HL-60 (cell line): ENCODE measurements at regions not wholly inside any gene's neighbourhood (a gene's known extent, or its start where the extent isn't known, plus 50 kb on each side); places are given as distances from the start of the nearest gene placed in this dataset.

Experiments
- DNase-seq, 2 experiments: peaks; one replicate each; pipeline ENCODE4 v3.0.0-alpha.2; 2010 to 2020; ENCODE audit warnings: low read depth in 1 of 2, low spot score in 1 of 2
- H3K27ac ChIP-seq: fragments of 250-450 bp; sonication (Bioruptor Pico); replicated peaks from 2 replicates; pipeline ENCODE4 v1.5.1; 2020; ENCODE audit warnings: mild to moderate bottlenecking, moderate library complexity
- H3K27me3 ChIP-seq: fragments of 250-450 bp; sonication (Bioruptor Pico); 2 replicates; pipeline ENCODE4 v1.5.1; 2021; ENCODE audit warnings: mild to moderate bottlenecking, moderate library complexity; ENCODE audit not compliant: insufficient read depth, poor library complexity, severe bottlenecking
- H3K4me3 ChIP-seq: replicated peaks from 2 replicates; pipeline ENCODE4 v1.5.1; 2011; ENCODE audit warnings: mild to moderate bottlenecking, control low read depth, low read length; ENCODE audit not compliant: insufficient read depth
- GABPA ChIP-seq: IDR thresholded peaks from 2 replicates; pipeline ENCODE4 v1.6.1; 2012; ENCODE audit warnings: low read depth
- POLR2AphosphoS5 ChIP-seq: IDR thresholded peaks from 2 replicates; pipeline ENCODE4 v1.6.1; 2012; ENCODE audit warnings: low read depth
- SPI1 ChIP-seq: IDR thresholded peaks from 2 replicates; pipeline ENCODE4 v1.6.1; 2012; ENCODE audit warnings: low read depth, mild to moderate bottlenecking, borderline replicate concordance
- TF ChIP-seq, protein P1 (sequence below): IDR thresholded peaks from 2 replicates; pipeline ENCODE4 v1.6.1; 2012; ENCODE audit warnings: low read depth; ENCODE audit not compliant: insufficient replicate concordance
- TF ChIP-seq, protein P2 (sequence below): IDR thresholded peaks from one replicate; pipeline ENCODE4 v1.5.1; 2011; ENCODE audit warnings: low read length, control low read depth, inconsistent platforms; ENCODE audit not compliant: insufficient read depth

DNA sequence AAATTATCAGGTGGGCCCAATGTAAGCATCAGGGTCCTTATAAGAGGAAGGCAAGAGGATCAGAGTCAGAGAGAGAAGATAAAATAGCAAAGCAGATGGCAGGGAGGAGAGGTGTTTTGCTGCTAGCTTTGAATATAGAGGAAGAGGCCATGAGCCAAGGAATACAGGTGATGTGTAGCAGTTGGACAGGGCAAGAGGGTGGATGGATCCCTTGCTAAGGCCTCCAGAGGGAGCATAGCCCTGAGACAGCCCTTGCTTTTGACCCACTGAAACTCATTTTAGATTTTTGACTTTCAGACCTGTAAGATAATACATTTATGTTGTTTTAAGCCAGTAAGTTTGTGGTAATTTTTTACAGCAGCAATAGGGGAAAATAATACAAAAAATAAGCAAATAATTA, 116.6 kb upstream of the PARD3B start:
- DNase-seq, result no peak
- TF ChIP-seq SPI1 (no peak), GABPA (no peak), POLR2AphosphoS5 (no peak)
- TF ChIP-seq, protein P1, sequence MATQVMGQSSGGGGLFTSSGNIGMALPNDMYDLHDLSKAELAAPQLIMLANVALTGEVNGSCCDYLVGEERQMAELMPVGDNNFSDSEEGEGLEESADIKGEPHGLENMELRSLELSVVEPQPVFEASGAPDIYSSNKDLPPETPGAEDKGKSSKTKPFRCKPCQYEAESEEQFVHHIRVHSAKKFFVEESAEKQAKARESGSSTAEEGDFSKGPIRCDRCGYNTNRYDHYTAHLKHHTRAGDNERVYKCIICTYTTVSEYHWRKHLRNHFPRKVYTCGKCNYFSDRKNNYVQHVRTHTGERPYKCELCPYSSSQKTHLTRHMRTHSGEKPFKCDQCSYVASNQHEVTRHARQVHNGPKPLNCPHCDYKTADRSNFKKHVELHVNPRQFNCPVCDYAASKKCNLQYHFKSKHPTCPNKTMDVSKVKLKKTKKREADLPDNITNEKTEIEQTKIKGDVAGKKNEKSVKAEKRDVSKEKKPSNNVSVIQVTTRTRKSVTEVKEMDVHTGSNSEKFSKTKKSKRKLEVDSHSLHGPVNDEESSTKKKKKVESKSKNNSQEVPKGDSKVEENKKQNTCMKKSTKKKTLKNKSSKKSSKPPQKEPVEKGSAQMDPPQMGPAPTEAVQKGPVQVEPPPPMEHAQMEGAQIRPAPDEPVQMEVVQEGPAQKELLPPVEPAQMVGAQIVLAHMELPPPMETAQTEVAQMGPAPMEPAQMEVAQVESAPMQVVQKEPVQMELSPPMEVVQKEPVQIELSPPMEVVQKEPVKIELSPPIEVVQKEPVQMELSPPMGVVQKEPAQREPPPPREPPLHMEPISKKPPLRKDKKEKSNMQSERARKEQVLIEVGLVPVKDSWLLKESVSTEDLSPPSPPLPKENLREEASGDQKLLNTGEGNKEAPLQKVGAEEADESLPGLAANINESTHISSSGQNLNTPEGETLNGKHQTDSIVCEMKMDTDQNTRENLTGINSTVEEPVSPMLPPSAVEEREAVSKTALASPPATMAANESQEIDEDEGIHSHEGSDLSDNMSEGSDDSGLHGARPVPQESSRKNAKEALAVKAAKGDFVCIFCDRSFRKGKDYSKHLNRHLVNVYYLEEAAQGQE, result no peak
- TF ChIP-seq, protein P2, sequence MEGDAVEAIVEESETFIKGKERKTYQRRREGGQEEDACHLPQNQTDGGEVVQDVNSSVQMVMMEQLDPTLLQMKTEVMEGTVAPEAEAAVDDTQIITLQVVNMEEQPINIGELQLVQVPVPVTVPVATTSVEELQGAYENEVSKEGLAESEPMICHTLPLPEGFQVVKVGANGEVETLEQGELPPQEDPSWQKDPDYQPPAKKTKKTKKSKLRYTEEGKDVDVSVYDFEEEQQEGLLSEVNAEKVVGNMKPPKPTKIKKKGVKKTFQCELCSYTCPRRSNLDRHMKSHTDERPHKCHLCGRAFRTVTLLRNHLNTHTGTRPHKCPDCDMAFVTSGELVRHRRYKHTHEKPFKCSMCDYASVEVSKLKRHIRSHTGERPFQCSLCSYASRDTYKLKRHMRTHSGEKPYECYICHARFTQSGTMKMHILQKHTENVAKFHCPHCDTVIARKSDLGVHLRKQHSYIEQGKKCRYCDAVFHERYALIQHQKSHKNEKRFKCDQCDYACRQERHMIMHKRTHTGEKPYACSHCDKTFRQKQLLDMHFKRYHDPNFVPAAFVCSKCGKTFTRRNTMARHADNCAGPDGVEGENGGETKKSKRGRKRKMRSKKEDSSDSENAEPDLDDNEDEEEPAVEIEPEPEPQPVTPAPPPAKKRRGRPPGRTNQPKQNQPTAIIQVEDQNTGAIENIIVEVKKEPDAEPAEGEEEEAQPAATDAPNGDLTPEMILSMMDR, result no peak
- H3K27ac ChIP-seq, result no peak overlapping the region

DNA sequence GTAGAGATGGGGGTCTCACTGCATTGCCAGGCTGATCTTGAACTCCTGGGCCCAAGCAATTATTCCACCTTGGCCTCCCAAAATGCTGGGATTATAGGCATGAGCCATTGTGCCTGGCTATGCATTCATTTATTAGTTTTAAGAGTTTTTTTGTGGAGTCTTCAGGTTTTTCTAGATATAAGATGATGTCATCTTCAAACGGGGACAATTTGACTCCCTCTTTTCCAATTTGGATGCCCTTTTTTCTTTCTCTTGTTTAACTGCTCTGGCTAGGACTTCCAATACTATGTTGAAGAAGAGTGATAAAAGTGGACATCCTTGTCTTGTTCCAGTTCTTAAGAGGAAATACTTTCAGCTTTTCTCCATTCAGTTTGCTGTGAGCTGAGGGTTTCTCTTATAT, 113.7 kb upstream of the PARD3B start:
- TF ChIP-seq GABPA (no peak), SPI1 (no peak), POLR2AphosphoS5 (no peak)
- TF ChIP-seq, protein P1, result no peak
- TF ChIP-seq, protein P2, result no peak
- H3K4me3 ChIP-seq, result no peak overlapping the region
- H3K27me3 ChIP-seq, result no peaks in the 10 kb centered on the region
- H3K27ac ChIP-seq, result no peak overlapping the region
- no peak for DNase-seq

More for the DNA sequence above, 116.6 kb upstream of the PARD3B start:
- Histone ChIP-seq H3K4me3 (no peak overlapping the region), H3K27me3 (no peaks in the 10 kb centered on the region)

DNA sequence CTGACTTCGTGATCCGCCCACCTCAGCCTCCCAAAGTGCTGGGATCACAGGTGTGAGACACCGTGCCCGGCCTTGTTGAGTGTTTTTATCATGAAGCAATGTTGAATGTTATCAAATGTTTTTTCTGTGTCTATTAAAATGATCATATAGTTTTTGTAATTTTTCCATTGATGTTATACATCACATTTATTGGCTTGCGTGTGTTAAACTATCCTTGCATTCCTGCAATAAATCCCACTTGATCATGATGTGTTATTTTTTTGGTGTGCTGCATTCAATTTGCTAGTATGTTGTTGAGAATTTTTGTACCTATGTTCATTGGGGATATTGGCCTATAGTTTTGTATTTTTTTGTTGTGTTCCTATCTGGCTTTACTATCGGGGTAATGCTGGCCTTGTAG, 113.1 kb upstream of the PARD3B start:
- Histone ChIP-seq H3K27ac (no peak overlapping the region), H3K27me3 (no peaks in the 10 kb centered on the region), H3K4me3 (no peak overlapping the region)
- DNase-seq, result no peak
- TF ChIP-seq, protein P1, result no peak
- TF ChIP-seq, protein P2, result no peak
- TF ChIP-seq SPI1, result no peak
- TF ChIP-seq POLR2AphosphoS5, result no peak
- no peak for TF ChIP-seq GABPA
